HG03159 (cell line): ENCODE measurements at regions not wholly inside any gene's neighbourhood (a gene's known extent, or its start where the extent isn't known, plus 50 kb on each side); places are given as distances from the start of the nearest gene placed in this dataset.

Experiments
- ATAC-seq: cut with Tn5 transposase; IDR thresholded peaks from one replicate; pipeline ENCODE4 v1.9.1; 2021; ENCODE audit warnings: mild to moderate bottlenecking, moderate library complexity; ENCODE audit not compliant: unreplicated experiment

DNA sequence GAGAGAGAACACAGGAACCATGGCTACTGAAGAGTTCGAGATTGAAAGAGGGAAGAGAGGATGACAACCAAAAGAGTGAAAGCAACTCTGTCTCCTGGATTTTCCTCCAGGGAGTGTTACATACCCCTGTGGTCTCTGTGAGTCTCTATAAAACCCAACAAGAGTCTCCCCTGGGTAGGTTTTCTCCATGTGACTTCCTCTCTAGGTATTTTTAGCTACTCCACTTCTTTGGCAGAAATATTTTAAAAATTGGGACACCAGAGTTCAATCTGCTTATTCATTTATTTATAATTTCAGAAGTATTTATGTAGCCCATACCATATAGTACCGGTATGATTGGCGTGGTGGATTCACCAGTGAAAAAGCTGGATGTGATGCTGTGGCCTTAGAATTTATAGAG, 671.7 kb upstream of the NR2F2 start:
- ATAC-seq: no peak

DNA sequence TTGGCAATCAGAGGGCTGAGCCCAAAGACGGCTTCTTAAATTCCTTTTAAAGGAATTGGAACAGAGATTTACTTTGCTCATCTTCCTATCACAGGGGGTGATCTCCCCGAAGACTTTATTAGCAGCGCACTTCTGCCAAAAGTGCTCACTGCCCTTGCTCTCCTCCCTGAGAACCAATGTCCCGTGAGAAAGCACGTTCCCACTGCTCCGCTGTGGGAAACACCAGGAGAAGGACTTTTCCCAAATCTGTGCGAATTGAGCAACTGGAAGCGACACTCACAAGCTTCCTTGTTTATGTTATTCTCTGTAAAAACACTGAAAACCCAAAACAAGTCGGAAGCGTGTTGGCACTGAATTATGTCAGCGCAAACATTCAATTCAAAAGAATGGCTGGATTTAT, 670.8 kb upstream of the NR2F2 start:
- ATAC-seq: no peak

DNA sequence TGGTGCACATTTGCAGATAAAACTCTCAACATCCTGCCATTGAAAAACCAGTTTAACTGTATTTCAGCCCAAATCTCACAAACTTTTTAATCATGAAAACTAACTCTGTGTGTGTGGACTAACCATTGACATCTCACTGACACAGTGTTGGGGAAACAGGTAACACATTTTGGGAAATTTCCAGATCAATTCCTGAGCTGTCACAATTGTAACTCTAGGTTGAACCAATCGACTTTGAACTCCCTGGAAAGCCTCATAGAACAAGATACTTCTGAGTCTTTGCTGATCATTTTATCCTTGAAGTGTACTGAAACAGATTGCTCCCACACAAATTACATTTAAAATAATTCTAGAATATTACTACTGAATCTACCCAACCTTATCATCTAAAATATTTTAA, 667.9 kb upstream of the NR2F2 start:
- ATAC-seq: no peak

DNA sequence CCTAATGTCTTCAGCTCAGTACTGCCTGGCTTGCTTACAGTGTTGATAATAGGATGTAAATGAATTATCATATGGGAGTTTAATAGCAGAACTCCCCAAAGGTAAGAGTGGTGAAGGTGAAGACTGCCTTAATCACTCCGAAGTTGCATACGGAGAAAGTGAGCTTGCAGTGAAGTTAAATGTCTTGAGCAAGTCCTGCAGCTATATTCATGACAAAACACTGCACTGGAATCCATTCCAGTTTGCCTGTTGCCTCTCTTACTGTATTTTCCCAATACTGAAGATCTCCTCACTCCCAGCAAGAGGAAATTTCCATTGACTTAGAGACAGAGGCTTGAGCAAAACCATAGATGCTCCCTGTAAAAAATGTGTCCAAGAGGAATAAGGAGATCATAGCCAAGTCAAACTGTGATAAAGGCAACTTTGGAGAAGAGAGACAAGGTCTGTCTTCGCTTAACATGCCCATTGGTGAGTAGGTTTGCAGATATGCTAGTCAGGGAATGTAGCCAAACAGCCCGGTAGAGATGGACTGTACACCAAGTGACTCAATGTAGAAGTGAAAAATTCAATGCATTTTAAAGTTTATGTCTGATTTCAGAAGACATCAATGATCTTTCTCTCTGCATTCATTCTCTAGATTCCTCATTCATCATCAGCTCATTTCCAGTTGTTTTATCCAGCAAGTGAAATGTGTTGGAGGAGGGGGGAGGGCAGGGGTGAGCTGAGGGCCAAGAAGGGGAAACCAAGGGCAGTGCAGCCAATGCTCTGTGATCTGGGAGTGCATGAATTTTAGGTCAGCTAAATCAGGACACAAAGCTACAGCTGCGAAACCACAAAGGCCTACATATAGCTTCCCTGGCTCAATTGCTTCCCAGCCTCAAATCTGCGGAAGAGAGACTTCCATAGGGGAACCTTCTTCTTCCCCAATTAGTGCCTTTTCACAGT, 667.1 kb upstream of the NR2F2 start:
- ATAC-seq: no peak

DNA sequence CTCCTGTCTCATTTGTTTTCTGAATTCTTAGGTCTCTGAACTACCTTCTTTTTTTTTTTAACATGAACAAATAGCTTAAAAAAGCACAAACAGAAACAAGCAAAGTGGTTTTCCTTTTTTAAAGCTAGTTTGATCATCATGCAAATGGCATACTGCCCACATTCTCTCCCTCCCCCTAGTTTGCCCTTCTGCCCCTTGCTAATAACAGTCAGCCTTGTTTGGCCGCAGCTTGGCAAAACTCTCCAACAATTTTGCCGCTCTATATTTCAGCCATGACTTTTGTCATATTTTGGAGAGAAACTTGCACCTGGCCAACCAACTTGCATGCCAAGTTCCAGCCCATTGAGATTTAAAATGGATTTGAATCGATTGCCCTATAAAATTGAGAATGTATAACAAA, 666.0 kb upstream of the NR2F2 start:
- ATAC-seq: no peak

DNA sequence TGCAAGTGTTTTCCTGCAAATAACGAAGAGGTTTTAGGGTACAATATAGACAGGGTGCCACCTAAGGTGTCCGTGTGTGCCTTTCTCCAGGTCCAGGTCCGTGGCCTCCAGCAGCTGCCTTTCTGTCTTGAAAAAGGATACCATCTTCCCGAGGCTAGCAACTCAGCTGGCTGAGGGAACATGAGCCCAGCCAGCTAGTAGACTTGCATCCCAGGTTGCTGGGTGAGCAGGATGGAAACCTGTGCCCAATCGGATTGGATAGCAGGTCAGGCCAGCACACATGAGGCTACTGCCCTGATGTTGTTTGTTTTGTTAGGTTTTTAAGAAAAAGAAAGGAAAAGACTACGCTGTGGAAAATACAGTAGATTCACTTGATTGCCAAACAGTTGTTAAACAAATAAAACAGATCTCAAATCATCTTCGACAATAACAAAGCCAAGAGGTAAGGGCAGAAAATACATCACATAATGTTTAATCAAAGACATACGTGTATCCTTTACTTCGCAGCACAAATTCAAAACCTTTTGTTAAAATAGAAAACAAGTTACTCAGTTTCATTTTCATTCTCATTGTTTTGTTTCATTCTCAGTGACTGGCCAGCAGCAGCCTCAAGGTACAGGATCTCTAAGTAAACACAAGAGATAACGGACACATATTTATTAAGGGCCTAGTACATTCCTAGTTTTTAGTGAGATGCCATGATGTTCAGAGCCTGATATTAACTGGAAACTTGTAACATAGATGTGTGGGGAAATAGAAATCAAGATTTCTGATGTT, 661.2 kb upstream of the NR2F2 start:
- ATAC-seq: no peak

DNA sequence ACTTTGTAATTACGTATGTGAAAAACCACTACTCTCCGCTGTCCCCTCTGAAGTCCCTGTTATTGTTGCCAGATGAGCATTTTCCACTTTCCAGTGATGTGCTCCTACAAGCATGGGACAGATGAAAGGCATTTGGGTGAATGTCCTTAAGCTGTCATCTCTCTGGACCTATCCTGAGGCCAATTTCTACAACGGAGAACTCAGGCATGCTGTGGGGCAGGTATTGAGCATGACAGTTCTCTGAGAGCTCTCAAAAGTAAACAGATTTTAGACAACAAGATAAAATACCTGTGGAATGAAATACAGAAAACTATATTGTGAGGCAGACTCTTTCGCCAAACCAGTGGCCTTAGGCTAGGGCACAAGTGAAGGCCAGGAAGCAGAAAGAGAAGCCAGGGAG, 656.5 kb upstream of the NR2F2 start:
- no peak for ATAC-seq

DNA sequence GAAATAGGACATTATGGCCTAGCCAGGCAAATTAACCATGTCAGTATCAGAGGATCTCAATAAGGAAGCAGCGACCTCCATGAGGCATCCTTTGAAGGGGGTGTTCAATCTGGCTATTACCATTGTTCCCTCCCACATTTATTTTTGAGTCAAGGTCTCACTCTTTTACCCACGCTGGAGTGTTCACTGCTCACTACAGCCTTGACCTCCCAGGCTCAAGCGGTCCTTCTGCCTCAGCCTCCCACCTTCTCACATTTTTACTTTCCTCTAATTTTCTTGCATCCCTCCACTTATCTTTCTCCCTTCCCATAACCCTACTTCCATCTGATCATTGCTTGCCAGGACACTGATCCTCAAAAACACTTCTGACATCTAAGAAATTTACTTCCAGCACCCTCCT, 654.0 kb upstream of the NR2F2 start:
- no peak for ATAC-seq

DNA sequence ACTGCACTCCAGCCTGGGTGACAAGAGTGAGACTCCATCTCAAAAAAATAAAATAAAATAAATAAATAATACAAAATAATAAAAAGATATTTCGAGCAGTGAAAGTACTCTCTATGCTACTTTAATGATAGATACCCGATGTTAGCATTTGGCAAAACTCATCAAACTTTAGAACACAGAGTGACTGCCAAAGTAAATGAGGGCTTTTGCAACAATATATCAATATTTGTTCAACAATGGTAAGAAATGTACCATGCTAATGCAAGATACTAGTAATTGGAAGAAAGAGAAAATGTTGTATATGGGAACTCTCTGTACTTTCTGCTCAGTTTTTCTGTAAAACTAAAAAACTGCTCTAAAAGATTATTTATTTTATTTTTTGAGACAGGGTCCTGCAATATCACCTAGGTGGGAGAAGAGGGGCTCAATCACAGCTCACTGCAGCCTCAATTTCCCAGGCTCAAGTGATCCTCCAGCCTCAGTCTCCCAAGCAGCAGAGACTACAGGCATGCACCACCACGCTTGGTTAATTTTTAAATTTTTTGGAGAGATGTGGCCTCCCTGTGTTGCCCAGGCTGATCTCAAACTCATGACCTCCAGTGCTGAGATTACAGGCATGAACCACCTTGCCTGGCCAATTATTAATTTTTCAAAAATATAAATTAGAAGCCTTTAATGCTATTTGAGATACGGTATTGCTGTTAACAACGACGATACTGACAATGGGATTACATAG, 650.5 kb upstream of the NR2F2 start:
- no peak for ATAC-seq

DNA sequence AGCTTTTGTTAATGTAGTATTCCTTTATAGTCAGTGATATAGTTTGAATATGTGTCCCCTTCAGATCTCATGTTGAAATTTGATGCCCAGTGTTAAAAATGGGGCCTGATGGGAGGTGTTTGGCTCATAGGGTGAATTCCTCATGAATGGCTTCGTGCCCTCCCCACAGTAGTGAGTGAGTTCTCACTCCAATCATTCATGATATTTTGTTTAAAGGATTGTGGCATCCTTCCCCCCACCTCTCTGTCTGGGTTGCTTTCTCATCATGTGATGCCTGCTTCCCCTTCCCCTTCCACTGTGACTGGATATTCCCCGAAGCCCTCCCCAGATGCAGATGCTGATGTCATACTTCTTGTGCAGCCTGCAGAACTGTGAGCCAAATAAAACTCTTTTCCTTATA, 649.8 kb upstream of the NR2F2 start:
- ATAC-seq: no peak

DNA sequence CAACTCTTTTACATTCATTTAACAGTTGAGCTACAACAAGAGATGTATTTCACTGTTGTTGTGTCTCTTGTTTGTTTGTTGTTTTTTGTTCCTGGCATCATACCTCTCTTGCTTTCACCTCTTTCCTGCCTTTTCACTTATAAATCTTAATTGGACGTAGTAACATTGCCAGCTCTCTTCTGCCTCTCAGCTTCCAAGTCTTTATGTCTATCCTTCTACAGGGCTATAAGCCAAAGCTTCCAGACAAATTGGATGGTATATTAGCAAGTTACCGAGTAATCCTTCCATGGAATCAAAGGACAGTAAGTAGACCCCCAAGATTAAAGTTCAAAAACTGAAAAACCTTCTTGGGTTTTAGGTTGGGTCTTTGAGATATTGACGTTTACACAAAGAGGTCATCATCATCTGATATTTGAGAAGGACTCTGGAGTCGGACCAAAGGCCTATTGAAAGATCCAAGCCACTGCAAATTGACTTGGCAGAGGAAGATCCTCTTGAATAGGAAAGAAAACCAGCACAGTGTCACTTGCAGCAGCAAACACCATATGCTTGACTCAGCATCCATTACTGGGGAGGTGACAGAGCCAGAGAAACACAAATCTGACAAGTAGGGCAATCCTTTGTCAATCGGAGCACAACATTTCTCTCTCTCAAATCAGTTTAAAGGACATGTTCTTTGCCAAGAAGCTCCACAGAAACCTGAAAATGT, 648.5 kb upstream of the NR2F2 start:
- no peak for ATAC-seq

DNA sequence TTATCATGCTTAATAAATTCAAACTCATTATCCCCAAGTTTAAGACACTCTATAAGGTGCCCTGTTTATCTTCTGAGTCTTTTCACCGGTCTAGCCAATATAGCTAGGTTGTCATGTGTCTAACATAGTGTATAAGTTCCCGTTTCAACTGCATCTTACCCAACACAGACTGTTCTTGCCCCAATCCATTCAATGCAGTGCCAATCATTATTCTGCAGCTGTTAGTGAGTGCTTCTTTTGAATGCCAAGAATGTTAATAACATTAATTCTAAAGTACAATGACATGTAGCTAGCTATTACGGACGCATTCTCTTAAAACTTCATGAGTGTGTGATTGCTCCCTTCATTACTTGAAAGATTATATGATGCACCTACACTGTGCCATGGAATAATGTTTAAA, 646.4 kb upstream of the NR2F2 start:
- no peak for ATAC-seq

DNA sequence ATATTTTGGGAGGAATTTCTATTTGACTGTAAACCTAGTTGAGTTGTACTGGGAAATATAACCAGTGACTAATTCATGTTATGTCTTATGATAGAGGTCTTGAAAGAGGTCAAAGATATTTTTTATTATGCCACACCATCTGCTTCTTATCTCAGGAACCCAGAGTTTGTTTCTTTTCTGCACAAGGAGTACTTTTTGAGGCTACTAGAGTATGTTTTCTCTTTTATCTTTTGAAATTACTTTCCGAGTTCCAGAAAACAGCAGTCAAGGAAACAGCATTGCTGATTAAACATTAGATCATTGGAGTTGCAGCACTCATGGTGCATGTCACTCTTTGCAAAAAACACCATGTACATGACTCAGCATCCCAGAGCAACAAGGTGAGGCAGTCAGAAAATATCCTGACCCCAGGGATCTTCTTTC, 645.8 kb upstream of the NR2F2 start:
- no peak for ATAC-seq

DNA sequence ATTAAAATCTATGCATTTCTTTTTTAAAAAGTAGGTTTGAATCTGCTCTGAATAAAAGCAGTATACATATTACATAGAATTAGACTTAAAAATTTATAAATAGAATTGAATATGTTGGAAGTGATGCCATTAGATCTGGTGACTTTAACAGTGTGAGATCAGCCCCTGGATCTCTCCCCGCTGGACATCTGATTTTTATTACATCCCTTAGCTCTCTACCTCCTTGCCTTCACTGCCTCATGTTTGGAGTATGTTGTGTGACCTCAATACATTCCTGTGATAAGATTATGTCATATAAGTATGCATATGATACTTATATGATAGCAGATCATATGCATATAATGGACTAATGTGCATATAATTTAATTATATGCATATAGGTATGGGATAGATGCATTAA, 643.4 kb upstream of the NR2F2 start:
- ATAC-seq: no peak

DNA sequence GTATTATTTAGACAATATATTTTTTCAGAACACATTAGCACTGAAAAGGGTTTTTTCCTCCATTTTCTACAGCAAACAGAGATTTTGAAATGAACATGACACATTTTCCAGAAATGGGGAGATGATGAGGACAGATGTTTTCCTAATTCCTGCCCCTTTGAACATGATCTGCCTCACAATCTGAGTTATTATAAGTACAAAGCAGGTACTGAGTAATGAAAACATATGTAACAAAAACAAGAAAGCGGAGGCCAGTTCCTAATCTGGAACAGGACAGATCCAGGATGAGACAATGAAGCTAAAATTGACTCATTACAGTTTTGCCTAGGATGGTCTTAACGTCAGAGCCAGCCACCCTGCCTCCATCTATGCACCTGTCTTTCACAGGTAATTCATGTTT, 642.8 kb upstream of the NR2F2 start:
- ATAC-seq: no peak

DNA sequence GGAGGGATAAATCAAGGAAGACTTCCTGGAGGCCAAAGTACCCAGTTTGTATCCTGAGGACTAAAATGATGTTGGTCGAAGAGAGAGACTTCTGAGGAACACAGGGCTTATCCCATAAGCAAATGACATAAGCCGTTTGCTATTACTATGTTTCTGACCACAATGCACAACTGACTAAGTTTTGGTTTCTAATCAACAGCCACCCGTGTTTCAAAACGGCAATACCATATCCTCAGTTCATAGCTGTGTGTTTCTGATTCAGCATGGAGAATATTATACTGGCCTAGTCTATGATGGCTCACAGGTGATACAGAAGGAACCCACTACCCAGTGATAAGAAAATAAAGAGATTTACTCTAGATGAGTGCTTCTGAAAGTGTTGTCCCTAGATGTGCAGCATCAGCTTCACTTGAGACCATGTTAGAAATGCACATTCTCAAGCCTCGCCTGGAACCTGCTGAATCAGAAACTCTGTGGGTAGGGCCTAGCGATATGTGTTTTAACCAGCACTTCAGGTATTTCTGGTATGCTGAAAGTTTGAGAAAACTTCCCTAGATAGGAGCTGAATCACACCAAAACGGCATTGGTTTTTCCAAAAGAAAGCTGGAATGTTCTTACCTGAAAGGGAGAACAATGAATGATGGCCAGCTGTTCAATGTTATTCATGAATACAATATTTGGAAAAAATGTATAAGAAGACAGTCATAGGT, 639.7 kb upstream of the NR2F2 start:
- no peak for ATAC-seq

DNA sequence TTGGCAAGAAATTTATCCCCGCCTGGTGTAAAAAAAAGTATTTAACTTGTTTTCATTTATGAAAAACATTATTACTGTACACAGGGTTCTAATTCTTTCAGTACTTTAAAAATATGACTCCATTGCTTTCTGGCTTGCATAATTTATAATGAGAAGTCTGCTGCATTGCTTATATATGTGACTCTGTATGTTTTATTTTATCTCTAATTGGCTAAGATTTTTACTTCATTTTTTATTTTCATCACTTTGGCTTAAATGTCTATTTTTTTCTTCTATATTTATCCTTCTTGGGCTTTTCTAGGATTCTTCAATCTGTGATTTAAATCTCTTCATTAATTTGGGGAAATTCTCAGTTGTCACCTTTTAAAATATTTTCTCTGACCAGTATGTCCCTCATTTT, 636.6 kb upstream of the NR2F2 start:
- no peak for ATAC-seq

DNA sequence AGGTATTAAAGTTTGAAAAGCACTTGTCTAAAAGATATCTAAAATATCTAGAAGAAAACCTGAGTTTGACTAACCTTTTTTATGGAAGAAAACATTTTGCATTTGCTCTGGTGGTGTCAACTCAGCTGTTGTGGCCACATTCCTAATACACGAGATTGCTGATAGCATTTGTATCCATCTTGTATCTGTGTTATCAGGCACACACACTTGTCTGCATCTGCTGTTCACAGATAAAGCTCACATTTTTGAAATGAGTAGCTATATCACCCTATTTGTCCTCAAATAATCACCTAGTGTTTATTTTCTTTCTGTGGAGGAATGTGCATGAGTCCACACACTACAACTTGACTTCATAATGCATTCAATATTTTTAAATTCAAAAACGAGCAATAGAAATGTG, 632.3 kb upstream of the NR2F2 start:
- no peak for ATAC-seq

DNA sequence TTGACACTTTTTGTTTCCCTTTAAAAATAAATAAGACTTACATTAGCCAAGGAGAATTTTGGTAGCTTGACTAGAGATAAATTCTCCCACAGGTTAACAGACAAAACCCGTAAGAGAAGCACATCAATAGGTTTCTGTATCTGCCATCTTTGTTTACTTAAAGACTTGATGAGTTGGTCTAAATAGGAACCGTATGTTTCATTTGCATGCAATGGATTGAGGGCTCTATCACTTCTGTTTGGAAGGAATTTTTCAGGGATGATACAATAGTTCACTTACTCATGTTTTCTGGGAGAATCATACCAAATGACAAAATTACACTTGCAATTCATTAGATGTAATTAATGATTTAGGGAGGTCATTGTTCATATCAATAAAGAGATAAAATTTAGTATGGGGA, 631.5 kb upstream of the NR2F2 start:
- no peak for ATAC-seq

DNA sequence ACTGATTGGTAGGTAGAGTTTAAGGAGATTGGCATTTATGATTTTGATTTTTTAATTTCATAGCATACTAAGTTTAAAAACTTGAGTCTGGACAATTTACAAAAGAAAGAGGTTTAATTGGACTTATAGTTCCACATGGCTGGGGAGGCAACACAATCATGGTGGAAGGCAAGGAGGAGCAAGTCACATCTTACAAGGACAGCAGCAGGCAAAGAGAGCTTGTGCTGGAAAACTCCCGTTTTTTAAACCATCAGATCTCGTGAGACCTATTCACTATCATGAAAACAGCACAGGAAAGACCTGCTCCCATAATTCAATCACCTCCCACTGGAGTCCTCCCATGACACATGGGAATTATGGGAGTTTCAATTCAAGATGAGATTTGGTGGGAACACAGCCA, 630.9 kb upstream of the NR2F2 start:
- no peak for ATAC-seq
